ENCODE measurements at regions not wholly inside any gene's neighbourhood (a gene's known extent, or its start where the extent isn't known, plus 50 kb on each side); places are given as distances from the start of the nearest gene placed in this dataset.

GRCh38 chr5:115428676-115429075 is 115.9 kb downstream of the FEM1C start:
- Histone ChIP-seq H3K27ac (no peak overlapping the region), H3K36me3 (no peaks in the 10 kb centered on the region), H3K4me3 (no peak overlapping the region), H3K4me1 (peaks cover 4 to 20% (median 16%) of the 10 kb centered on the region in 4 donors), H3K9me3 (no peaks in the 10 kb centered on the region), H3K27me3 (no peaks in the 10 kb centered on the region)
- TF ChIP-seq POLR2AphosphoS5 (IDR thresholded peaks at IDR 0.05) (no peak), POLR2A (IDR thresholded peaks at IDR 0.05) (no peak), EP300 (IDR thresholded peaks at IDR 0.05; ENCODE audit: low read depth) (no peak), CTCF (IDR thresholded peaks at IDR 0.05) (no peak)
- intact Hi-C loops (cut with DNase I; ENCODE audit: low total_unique reads) (no loop called here), in situ Hi-C loops (cut with MboI; ENCODE audit: low pct_ligation_motif_present in 1 of 4, low pct_unique_long_range_greater_than_20kb in 1 of 4, low sequenced_read_pairs in 3 of 4) (no loop called here)
- 80 to 89% methylated on average over 1 to 2 of the region's 2 CpGs for WGBS, 2 donors (ENCODE audit: low coverage in 1 of 2)
- no peak for DNase-seq

DNA sequence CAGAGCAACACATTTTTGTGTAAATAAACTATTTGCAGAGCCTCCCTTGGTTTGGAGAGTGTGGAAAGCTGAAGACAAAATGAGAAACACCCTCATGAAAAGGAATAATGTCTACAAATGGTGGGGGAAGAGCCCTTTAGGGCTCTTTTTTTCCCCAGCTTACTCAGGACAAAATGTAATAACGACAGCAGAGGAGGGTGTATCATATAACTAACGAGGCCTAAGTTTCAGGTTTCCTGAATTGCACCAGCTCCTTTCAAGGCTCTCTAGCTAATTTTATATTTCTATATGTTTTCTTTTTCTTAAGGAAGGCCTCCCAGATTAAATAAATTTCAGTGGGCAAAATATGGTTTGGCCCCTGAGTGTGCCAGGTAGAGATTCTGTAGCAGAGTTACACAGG is 116.3 kb downstream of the FEM1C start:
- no peaks in the 10 kb centered on the region for H3K36me3 ChIP-seq
- peak overlapping the region in 1 of 4 donors; percentile 23 for H3K27ac ChIP-seq
- H3K4me1 ChIP-seq, result peaks cover 9 to 24% (median 19%) of the 10 kb centered on the region in 4 donors
- intact Hi-C loops (cut with DNase I; ENCODE audit: low total_unique reads), result no loop called here
- WGBS, 2 donors (ENCODE audit: low coverage in 1 of 2), result 32 to 63% methylated on average over 2 of the region's 2 CpGs
- H3K9me3 ChIP-seq, result no peaks in the 10 kb centered on the region
- no peak for TF ChIP-seq CTCF (IDR thresholded peaks at IDR 0.05)
- no peak for TF ChIP-seq POLR2A (IDR thresholded peaks at IDR 0.05)
- TF ChIP-seq POLR2AphosphoS5 (IDR thresholded peaks at IDR 0.05), result no peak
- TF ChIP-seq EP300 (IDR thresholded peaks at IDR 0.05; ENCODE audit: low read depth), result no peak
- no peaks in the 10 kb centered on the region for H3K27me3 ChIP-seq
- DNase-seq, result no peak
- no peak overlapping the region for H3K4me3 ChIP-seq
- in situ Hi-C loops (cut with MboI; ENCODE audit: low pct_ligation_motif_present in 1 of 4, low pct_unique_long_range_greater_than_20kb in 1 of 4, low sequenced_read_pairs in 3 of 4), result no loop called here

DNA sequence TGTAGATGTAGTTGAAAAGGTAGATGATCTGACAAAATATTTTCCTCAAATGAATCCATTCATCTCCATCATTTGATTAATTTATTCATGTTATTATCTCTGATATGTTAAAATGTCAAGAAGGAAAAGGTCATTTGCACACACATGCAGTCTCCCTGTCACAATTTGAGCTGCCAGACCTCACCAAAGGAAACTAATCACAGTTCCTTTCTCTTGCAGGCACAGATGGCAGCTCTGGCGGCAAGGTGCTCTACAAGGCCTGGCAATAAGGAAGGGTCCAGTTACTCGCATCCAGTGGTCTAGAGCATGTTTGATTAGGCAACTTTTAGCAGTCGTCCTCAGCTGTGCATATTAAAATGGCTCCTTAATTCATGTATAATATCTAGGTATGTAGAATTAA is 120.1 kb downstream of the FEM1C start:
- DNase-seq, result no peak
- H3K27ac ChIP-seq, result peak overlapping the region in 1 of 4 donors; percentile 77
- WGBS, 2 donors (ENCODE audit: low coverage in 1 of 2), result 79 to 88% methylated on average over 3 of the region's 3 CpGs
- no peaks in the 10 kb centered on the region for H3K36me3 ChIP-seq
- H3K4me3 ChIP-seq, result no peak overlapping the region
- in situ Hi-C loops (cut with MboI; ENCODE audit: low pct_ligation_motif_present in 1 of 4, low pct_unique_long_range_greater_than_20kb in 1 of 4, low sequenced_read_pairs in 3 of 4) (no loop called here), intact Hi-C loops (cut with DNase I; ENCODE audit: low total_unique reads) (no loop called here)
- H3K9me3 ChIP-seq, result no peaks in the 10 kb centered on the region
- peaks cover 20 to 46% (median 31%) of the 10 kb centered on the region in 4 donors for H3K4me1 ChIP-seq
- no peaks in the 10 kb centered on the region for H3K27me3 ChIP-seq
- no peak for TF ChIP-seq POLR2AphosphoS5 (IDR thresholded peaks at IDR 0.05)
- TF ChIP-seq POLR2A (IDR thresholded peaks at IDR 0.05), result no peak
- no peak for TF ChIP-seq EP300 (IDR thresholded peaks at IDR 0.05; ENCODE audit: low read depth)
- TF ChIP-seq CTCF (IDR thresholded peaks at IDR 0.05), result no peak

DNA sequence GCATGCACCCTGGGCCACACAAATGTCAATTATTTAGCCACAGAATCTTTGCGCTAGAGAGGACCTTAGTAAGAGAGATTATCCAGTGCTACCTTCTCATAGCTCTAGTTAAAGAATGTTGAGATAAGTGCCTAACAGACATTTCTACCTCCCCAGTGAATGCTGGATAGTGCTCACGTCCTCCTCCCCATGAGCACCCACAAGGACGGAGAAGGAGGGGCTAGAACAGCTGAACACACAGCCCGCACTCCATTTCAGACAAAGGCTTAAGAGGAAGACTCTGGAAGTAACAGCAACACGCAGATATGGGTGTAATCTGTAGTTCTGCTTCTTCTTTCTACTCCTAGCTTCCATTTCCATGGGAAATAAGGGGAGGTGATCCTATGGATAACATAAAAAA is 120.5 kb downstream of the FEM1C start:
- intact Hi-C loops (cut with DNase I; ENCODE audit: low total_unique reads), result no loop called here
- no peak for DNase-seq
- Histone ChIP-seq H3K4me1 (peaks cover 20 to 50% (median 31%) of the 10 kb centered on the region in 4 donors), H3K36me3 (no peaks in the 10 kb centered on the region), H3K4me3 (no peak overlapping the region), H3K27ac (peak overlapping the region; percentile 24 to 77 (median 60)), H3K27me3 (no peaks in the 10 kb centered on the region), H3K9me3 (no peaks in the 10 kb centered on the region)
- no peak for TF ChIP-seq POLR2AphosphoS5 (IDR thresholded peaks at IDR 0.05)
- TF ChIP-seq POLR2A (IDR thresholded peaks at IDR 0.05), result no peak
- TF ChIP-seq CTCF (IDR thresholded peaks at IDR 0.05), result no peak
- no peak for TF ChIP-seq EP300 (IDR thresholded peaks at IDR 0.05; ENCODE audit: low read depth)
- WGBS, 2 donors (ENCODE audit: low coverage in 1 of 2), result 78 to 90% methylated on average over 2 to 5 of the region's 5 CpGs
- in situ Hi-C loops (cut with MboI; ENCODE audit: low pct_ligation_motif_present in 1 of 4, low pct_unique_long_range_greater_than_20kb in 1 of 4, low sequenced_read_pairs in 3 of 4), result no loop called here

Measured in transverse colon (tissue), 4 donors.